SK-N-MC (cell line): ENCODE measurements at regions not wholly inside any gene's neighbourhood (a gene's known extent, or its start where the extent isn't known, plus 50 kb on each side); places are given as distances from the start of the nearest gene placed in this dataset.

Source experiments
- DNase-seq: peaks from one replicate; pipeline ENCODE4 v3.0.0-alpha.2; 2011; ENCODE audit warnings: low read depth, low spot score
- H3K27ac ChIP-seq: fragments of 200-600 bp; sonication (generic); 2 replicates; pipeline ENCODE4 v1.5.1; 2016; ENCODE audit warnings: mixed run types
- H3K36me3 ChIP-seq: fragments of 200-600 bp; sonication (generic); 2 replicates; pipeline ENCODE4 v1.6.1; 2017; ENCODE audit warnings: antibody characterized with exemption, low read length, mixed read lengths; ENCODE audit not compliant: insufficient read depth
- H3K4me3 ChIP-seq: fragments of 200-600 bp; sonication (generic); 2 replicates; pipeline ENCODE4 v1.5.1; 2016
- H3K9ac ChIP-seq: fragments of 200-600 bp; sonication (generic); 2 replicates; pipeline ENCODE4 v1.8.0; 2017; ENCODE audit warnings: mixed run types, mixed read lengths; ENCODE audit not compliant: insufficient read length
- H3K9me3 ChIP-seq: fragments of 200-600 bp; sonication (generic); 2 replicates; pipeline ENCODE4 v1.6.1; 2017; ENCODE audit warnings: low read depth, mild to moderate bottlenecking, antibody characterized with exemption, low read length, moderate library complexity, mixed read lengths
- EZH2 ChIP-seq: fragments of 200-600 bp; sonication (generic); IDR thresholded peaks from one replicate; pipeline ENCODE4 v1.6.1; 2017; ENCODE audit warnings: antibody characterized with exemption
- FOXP2 ChIP-seq: optimal IDR thresholded peaks from 2 replicates; pipeline ENCODE3; 2011; ENCODE audit warnings: mild to moderate bottlenecking, moderate library complexity; ENCODE audit not compliant: insufficient read depth; ENCODE audit errors: extremely low read length, control extremely low read depth
- POLR2AphosphoS5 ChIP-seq: IDR thresholded peaks from 2 replicates; pipeline ENCODE4 v1.6.1; 2012; ENCODE audit warnings: mild to moderate bottlenecking, low read depth, low read length, borderline replicate concordance

GRCh38 chr6:56838965-56839364 lies 115.9 kb upstream of the BEND6 start:
- Histone ChIP-seq H3K4me3 (no peak overlapping the region), H3K9ac (no peak overlapping the region)
- DNase-seq, result no peak

GRCh38 chr6:56838016-56838555 lies 116.8 kb upstream of the BEND6 start:
- H3K9me3 ChIP-seq, result no peaks in the 10 kb centered on the region
- TF ChIP-seq POLR2AphosphoS5 (no peak), EZH2 (no peak), FOXP2 (no peak)
- H3K9ac ChIP-seq, result no peak overlapping the region
- DNase-seq, result no peak
- H3K36me3 ChIP-seq, result no peaks in the 10 kb centered on the region
- no peak overlapping the region for H3K27ac ChIP-seq
- no peak overlapping the region for H3K4me3 ChIP-seq

More at GRCh38 chr6:56838965-56839364, 115.9 kb upstream of the BEND6 start:
- no peak for TF ChIP-seq POLR2AphosphoS5
- TF ChIP-seq EZH2, result no peak
- TF ChIP-seq FOXP2, result no peak
- H3K9me3 ChIP-seq, result no peaks in the 10 kb centered on the region
- no peak overlapping the region for H3K27ac ChIP-seq
- no peaks in the 10 kb centered on the region for H3K36me3 ChIP-seq

GRCh38 chr6:56837322-56837894 lies 117.5 kb upstream of the BEND6 start:
- no peak overlapping the region for H3K9ac ChIP-seq
- H3K27ac ChIP-seq, result no peak overlapping the region
- no peaks in the 10 kb centered on the region for H3K9me3 ChIP-seq

GRCh38 chr6:56835612-56836011 lies 119.3 kb upstream of the BEND6 start:
- Histone ChIP-seq H3K4me3 (no peak overlapping the region), H3K9ac (no peak overlapping the region), H3K36me3 (no peaks in the 10 kb centered on the region), H3K9me3 (no peaks in the 10 kb centered on the region), H3K27ac (no peak overlapping the region)
- TF ChIP-seq EZH2 (no peak), POLR2AphosphoS5 (no peak), FOXP2 (no peak)
- no peak for DNase-seq

More at GRCh38 chr6:56837322-56837894, 117.5 kb upstream of the BEND6 start:
- no peaks in the 10 kb centered on the region for H3K36me3 ChIP-seq
- TF ChIP-seq EZH2 (no peak), POLR2AphosphoS5 (no peak), FOXP2 (no peak)
- no peak for DNase-seq
- H3K4me3 ChIP-seq, result no peak overlapping the region

- Histone ChIP-seq H3K4me3 (no peak overlapping the region), H3K27ac (no peak overlapping the region), H3K9ac (no peak overlapping the region), H3K9me3 (no peaks in the 10 kb centered on the region), H3K36me3 (no peaks in the 10 kb centered on the region)
- TF ChIP-seq POLR2AphosphoS5 (no peak), FOXP2 (no peak), EZH2 (no peak)
- DNase-seq, result no peak
Measured at GRCh38 chr6:56833873-56834272, 121.0 kb upstream of the BEND6 start.

GRCh38 chr6:56833127-56833791 lies 121.6 kb upstream of the BEND6 start:
- no peak for DNase-seq
- Histone ChIP-seq H3K9me3 (no peaks in the 10 kb centered on the region), H3K4me3 (no peak overlapping the region), H3K36me3 (no peaks in the 10 kb centered on the region), H3K27ac (no peak overlapping the region), H3K9ac (no peak overlapping the region)
- TF ChIP-seq FOXP2 (no peak), EZH2 (no peak), POLR2AphosphoS5 (no peak)

- Histone ChIP-seq H3K27ac (no peak overlapping the region), H3K9me3 (no peaks in the 10 kb centered on the region), H3K4me3 (no peak overlapping the region), H3K9ac (no peak overlapping the region), H3K36me3 (no peaks in the 10 kb centered on the region)
- DNase-seq, result no peak
- no peak for TF ChIP-seq POLR2AphosphoS5
- TF ChIP-seq FOXP2, result no peak
- TF ChIP-seq EZH2, result no peak
Measured at GRCh38 chr6:56832225-56832624, 122.7 kb upstream of the BEND6 start.

- no peak for DNase-seq
- H3K4me3 ChIP-seq, result no peak overlapping the region
- no peaks in the 10 kb centered on the region for H3K36me3 ChIP-seq
- no peaks in the 10 kb centered on the region for H3K9me3 ChIP-seq
- H3K9ac ChIP-seq, result no peak overlapping the region
- TF ChIP-seq POLR2AphosphoS5, result no peak
- TF ChIP-seq FOXP2, result no peak
- no peak for TF ChIP-seq EZH2
- no peak overlapping the region for H3K27ac ChIP-seq
Measured at GRCh38 chr6:56831334-56831733, 123.6 kb upstream of the BEND6 start.
